Erythroblast (primary cell): ENCODE measurements at regions not wholly inside any gene's neighbourhood (a gene's known extent, or its start where the extent isn't known, plus 50 kb on each side); places are given as distances from the start of the nearest gene placed in this dataset.

Experiments
- GATA1 ChIP-seq: IDR thresholded peaks from 2 replicates; pipeline ENCODE4 v1.6.1; 2011; ENCODE audit warnings: low read depth, mild to moderate bottlenecking, control low read depth, low read length, moderate library complexity
- POLR2A ChIP-seq: IDR thresholded peaks from 2 replicates; pipeline ENCODE4 v1.6.1; 2011; ENCODE audit warnings: mild to moderate bottlenecking, low read length

GRCh38 chr10:130372866-130373265, 236.7 kb downstream of the GLRX3 start:
- TF ChIP-seq POLR2A, result no peak
- no peak for TF ChIP-seq GATA1
